ENCODE measurements at regions not wholly inside any gene's neighbourhood (a gene's known extent, or its start where the extent isn't known, plus 50 kb on each side); places are given as distances from the start of the nearest gene placed in this dataset.

GRCh38 chr18:64800151-64800550, 651.3 kb upstream of the LINC00305 start:
- TF ChIP-seq CTCF (IDR thresholded peaks at IDR 0.05; ENCODE audit: insufficient read depth, low read length, poor library complexity, severe bottlenecking) (no peak), EZH2phosphoT487 (conservative IDR thresholded peaks at IDR 0.05; ENCODE audit: low read length) (no peak)
- Histone ChIP-seq H3K27me3 (ENCODE audit: low read length) (no peaks in the 10 kb centered on the region), H3K9me3 (ENCODE audit: insufficient read depth, low read length) (no peaks in the 10 kb centered on the region), H2AFZ (ENCODE audit: low read depth, low read length, severe bottlenecking) (no peak overlapping the region), H3K79me2 (ENCODE audit: insufficient read depth, low read length) (no peaks in the 10 kb centered on the region), H3K4me2 (ENCODE audit: low read depth, low read length, poor library complexity, severe bottlenecking) (no peak overlapping the region), H3K4me3 (ENCODE audit: insufficient read depth, low read length, poor library complexity, severe bottlenecking) (no peak overlapping the region), H4K20me1 (ENCODE audit: low read depth, low read length) (no peaks in the 10 kb centered on the region), H3K9me2 (replicated peaks; ENCODE audit: insufficient read depth, low read length) (no peaks in the 10 kb centered on the region), H3K9ac (ENCODE audit: low read length) (no peak overlapping the region), H3F3A (ENCODE audit: insufficient read depth) (no peaks in the 10 kb centered on the region), H3K27ac (ENCODE audit: low read depth, low read length) (no peak overlapping the region), H3K36me3 (ENCODE audit: low read length) (no peaks in the 10 kb centered on the region)

GRCh38 chr18:64799376-64799775, 650.5 kb upstream of the LINC00305 start:
- Histone ChIP-seq H3F3A (ENCODE audit: insufficient read depth) (no peaks in the 10 kb centered on the region), H3K79me2 (ENCODE audit: insufficient read depth, low read length) (no peaks in the 10 kb centered on the region), H3K27me3 (ENCODE audit: low read length) (no peaks in the 10 kb centered on the region), H3K4me2 (ENCODE audit: low read depth, low read length, poor library complexity, severe bottlenecking) (no peak overlapping the region), H3K36me3 (ENCODE audit: low read length) (no peaks in the 10 kb centered on the region), H2AFZ (ENCODE audit: low read depth, low read length, severe bottlenecking) (no peak overlapping the region), H4K20me1 (ENCODE audit: low read depth, low read length) (no peaks in the 10 kb centered on the region), H3K9me3 (ENCODE audit: insufficient read depth, low read length) (no peaks in the 10 kb centered on the region), H3K27ac (ENCODE audit: low read depth, low read length) (no peak overlapping the region), H3K9me2 (replicated peaks; ENCODE audit: insufficient read depth, low read length) (no peaks in the 10 kb centered on the region), H3K9ac (ENCODE audit: low read length) (no peak overlapping the region), H3K4me3 (ENCODE audit: insufficient read depth, low read length, poor library complexity, severe bottlenecking) (no peak overlapping the region)
- TF ChIP-seq CTCF (IDR thresholded peaks at IDR 0.05; ENCODE audit: insufficient read depth, low read length, poor library complexity, severe bottlenecking), result no peak
- no peak for TF ChIP-seq EZH2phosphoT487 (conservative IDR thresholded peaks at IDR 0.05; ENCODE audit: low read length)

GRCh38 chr18:64791236-64791635, 642.3 kb upstream of the LINC00305 start:
- H3K9me3 ChIP-seq (ENCODE audit: insufficient read depth, low read length), result no peaks in the 10 kb centered on the region
- H3K4me2 ChIP-seq (ENCODE audit: low read depth, low read length, poor library complexity, severe bottlenecking), result no peak overlapping the region
- no peaks in the 10 kb centered on the region for H3K9me2 ChIP-seq (replicated peaks; ENCODE audit: insufficient read depth, low read length)
- no peak overlapping the region for H2AFZ ChIP-seq (ENCODE audit: low read depth, low read length, severe bottlenecking)
- no peaks in the 10 kb centered on the region for H4K20me1 ChIP-seq (ENCODE audit: low read depth, low read length)
- no peak overlapping the region for H3K4me3 ChIP-seq (ENCODE audit: insufficient read depth, low read length, poor library complexity, severe bottlenecking)
- no peaks in the 10 kb centered on the region for H3K79me2 ChIP-seq (ENCODE audit: insufficient read depth, low read length)
- H3K36me3 ChIP-seq (ENCODE audit: low read length), result no peaks in the 10 kb centered on the region
- H3F3A ChIP-seq (ENCODE audit: insufficient read depth), result no peaks in the 10 kb centered on the region
- H3K27ac ChIP-seq (ENCODE audit: low read depth, low read length), result no peak overlapping the region
- H3K27me3 ChIP-seq (ENCODE audit: low read length), result no peaks in the 10 kb centered on the region
- TF ChIP-seq EZH2phosphoT487 (conservative IDR thresholded peaks at IDR 0.05; ENCODE audit: low read length) (no peak), CTCF (IDR thresholded peaks at IDR 0.05; ENCODE audit: insufficient read depth, low read length, poor library complexity, severe bottlenecking) (no peak)
- H3K9ac ChIP-seq (ENCODE audit: low read length), result no peak overlapping the region

All from SU-DHL-6 (cell line).